HUES6 (cell line): ENCODE measurements at regions not wholly inside any gene's neighbourhood (a gene's known extent, or its start where the extent isn't known, plus 50 kb on each side); places are given as distances from the start of the nearest gene placed in this dataset.

Source experiments
- H3K27ac ChIP-seq: 2 replicates; pipeline ENCODE4 v1.7.0; 2013; ENCODE audit warnings: low read depth, mild to moderate bottlenecking, low read length, inconsistent platforms
- H3K27me3 ChIP-seq: 2 replicates; pipeline ENCODE4 v1.6.1; 2013; ENCODE audit warnings: low read length; ENCODE audit not compliant: control insufficient read depth, insufficient read depth
- H3K36me3 ChIP-seq: 2 replicates; pipeline ENCODE4 v1.6.1; 2013; ENCODE audit warnings: low read length; ENCODE audit not compliant: control insufficient read depth, insufficient read depth
- H3K4me1 ChIP-seq: 2 replicates; pipeline ENCODE4 v1.6.1; 2013; ENCODE audit warnings: low read length; ENCODE audit not compliant: control insufficient read depth, insufficient read depth
- H3K4me3 ChIP-seq: 2 replicates; pipeline ENCODE4 v1.5.1; 2013; ENCODE audit warnings: low read depth, low read length
- H3K9ac ChIP-seq: one replicate; pipeline ENCODE4 v1.6.1; 2013; ENCODE audit warnings: mild to moderate bottlenecking, low read length
- H3K9me3 ChIP-seq: 2 replicates; pipeline ENCODE4 v1.6.1; 2013; ENCODE audit warnings: low read depth, low read length; ENCODE audit not compliant: control insufficient read depth, insufficient read depth

DNA sequence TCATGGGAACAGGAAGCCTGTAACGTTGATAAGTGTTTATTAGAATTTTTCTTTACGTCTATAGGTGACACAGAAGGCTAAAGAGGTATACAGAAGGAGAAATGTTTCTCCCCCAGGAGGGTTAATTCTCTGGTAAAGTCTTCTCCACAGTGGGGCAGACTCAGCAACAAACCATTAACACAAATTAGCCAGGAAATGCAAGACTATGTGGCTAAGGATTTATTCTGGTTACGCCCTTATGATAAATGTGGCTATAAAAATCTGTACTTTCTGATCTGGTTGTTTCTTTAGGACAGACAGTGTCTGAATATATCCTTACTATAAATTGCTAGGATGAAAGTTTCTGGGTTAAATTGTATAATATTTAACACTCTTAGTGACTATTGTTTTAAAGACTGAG, 423.3 kb downstream of the FLRT2 start:
- Histone ChIP-seq H3K4me1 (no peaks in the 10 kb centered on the region), H3K27me3 (no peaks in the 10 kb centered on the region), H3K27ac (no peak overlapping the region), H3K4me3 (no peak overlapping the region), H3K36me3 (no peaks in the 10 kb centered on the region), H3K9ac (no peak overlapping the region), H3K9me3 (no peaks in the 10 kb centered on the region)

DNA sequence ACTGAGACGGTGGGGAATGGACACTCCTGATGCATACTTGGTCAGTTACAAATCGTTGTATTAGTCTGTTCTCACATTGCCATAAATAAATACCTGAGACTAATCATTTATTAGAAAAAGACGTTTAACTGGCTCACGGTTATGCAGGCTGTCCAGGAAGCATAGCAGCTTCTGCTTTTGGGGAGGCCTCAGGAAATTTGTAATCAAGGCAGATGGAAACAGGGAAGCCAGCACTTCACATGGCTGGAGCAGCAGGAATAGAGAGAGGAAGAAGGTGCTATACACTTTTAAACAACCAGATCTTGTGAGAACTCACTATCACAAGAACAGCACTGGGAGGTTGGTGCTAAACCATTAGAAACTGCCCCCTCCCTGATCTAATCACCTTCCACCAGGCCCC, 418.2 kb downstream of the FLRT2 start:
- Histone ChIP-seq H3K9ac (no peak overlapping the region), H3K9me3 (no peaks in the 10 kb centered on the region)

DNA sequence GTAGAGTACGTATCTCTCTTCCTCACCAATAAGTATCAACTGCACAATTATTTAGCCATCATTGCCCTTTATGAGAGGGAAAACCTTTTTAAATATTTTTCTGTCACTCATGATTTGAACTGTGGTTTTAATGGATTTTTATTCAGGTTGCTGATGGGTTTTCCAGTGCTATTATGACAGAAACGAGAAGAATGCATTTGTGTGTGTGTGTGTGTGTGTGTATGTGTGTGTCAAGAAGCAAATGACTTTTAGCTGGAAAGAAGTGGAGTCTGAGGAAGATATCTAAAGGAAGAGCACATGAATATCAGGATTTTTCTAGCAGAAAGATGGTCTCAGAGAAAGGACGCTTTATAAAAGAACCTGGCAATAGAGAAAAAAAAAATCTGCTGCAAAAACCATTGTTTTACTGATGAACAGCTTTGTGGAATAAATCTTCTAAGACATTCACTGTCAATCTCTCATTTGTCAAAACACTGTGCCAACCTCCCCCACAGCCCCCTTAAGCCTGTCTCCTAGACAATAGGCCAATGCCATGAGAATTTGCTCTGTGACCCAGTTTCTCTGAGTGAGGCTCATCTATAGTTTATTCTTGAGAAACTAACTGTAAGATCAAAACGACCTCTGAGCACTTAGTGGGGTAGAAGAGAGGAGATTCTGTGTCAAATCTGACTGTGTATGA, 417.7 kb downstream of the FLRT2 start:
- Histone ChIP-seq H3K36me3 (no peaks in the 10 kb centered on the region), H3K27ac (no peak overlapping the region), H3K4me3 (no peak overlapping the region), H3K27me3 (no peaks in the 10 kb centered on the region), H3K4me1 (no peaks in the 10 kb centered on the region), H3K9ac (no peak overlapping the region), H3K9me3 (no peaks in the 10 kb centered on the region)

More for the DNA sequence above, 418.2 kb downstream of the FLRT2 start:
- Histone ChIP-seq H3K4me3 (no peak overlapping the region), H3K4me1 (no peaks in the 10 kb centered on the region), H3K27ac (no peak overlapping the region), H3K27me3 (no peaks in the 10 kb centered on the region), H3K36me3 (no peaks in the 10 kb centered on the region)

DNA sequence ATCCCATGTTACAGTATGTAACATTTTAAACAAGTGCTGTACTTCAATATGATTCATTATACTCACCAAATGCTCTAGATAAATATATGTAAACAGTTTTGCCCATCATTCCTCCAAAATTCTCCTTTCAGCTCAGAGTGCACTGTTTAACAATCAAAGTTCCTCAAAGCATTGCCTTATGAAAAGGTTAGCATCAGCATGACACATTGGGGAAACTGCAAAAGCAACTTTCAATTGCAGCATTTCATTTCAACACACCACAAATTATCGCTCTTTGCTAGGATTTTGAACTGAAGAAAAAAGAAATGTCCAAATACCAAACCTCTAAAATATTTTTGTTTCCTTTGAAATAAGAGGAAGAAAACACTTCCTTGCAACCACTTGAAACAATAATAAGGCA, 413.2 kb downstream of the FLRT2 start:
- H3K27me3 ChIP-seq, result no peaks in the 10 kb centered on the region
- no peak overlapping the region for H3K9ac ChIP-seq
- no peaks in the 10 kb centered on the region for H3K4me1 ChIP-seq
- no peaks in the 10 kb centered on the region for H3K36me3 ChIP-seq
- no peak overlapping the region for H3K27ac ChIP-seq
- peaks cover 3% of the 10 kb centered on the region; the same call in 1 of the 2 replicates for H3K9me3 ChIP-seq
- no peak overlapping the region for H3K4me3 ChIP-seq

DNA sequence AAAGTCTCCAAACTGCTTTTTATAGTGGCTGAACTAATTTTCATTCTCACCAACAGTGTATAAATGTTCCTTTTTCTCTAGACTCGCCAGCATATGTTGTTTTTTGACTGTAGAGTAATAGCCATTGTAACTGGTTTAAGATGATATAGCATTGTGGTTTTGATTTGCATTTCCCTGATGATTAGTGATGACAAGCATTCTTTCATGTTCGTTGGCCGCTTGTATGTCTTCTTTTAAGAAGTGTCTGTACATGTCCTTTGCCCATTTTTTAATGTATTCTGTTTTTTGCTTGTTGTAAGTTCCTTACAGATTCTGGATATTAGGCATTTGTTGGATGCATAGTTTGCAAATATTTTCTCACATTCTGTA, 404.9 kb downstream of the FLRT2 start:
- peaks cover 3% of the 10 kb centered on the region; the same call in 1 of the 2 replicates for H3K9me3 ChIP-seq
- no peak overlapping the region for H3K27ac ChIP-seq
- H3K4me1 ChIP-seq, result no peaks in the 10 kb centered on the region
- H3K9ac ChIP-seq, result no peak overlapping the region
- no peaks in the 10 kb centered on the region for H3K27me3 ChIP-seq
- no peak overlapping the region for H3K4me3 ChIP-seq
- no peaks in the 10 kb centered on the region for H3K36me3 ChIP-seq

DNA sequence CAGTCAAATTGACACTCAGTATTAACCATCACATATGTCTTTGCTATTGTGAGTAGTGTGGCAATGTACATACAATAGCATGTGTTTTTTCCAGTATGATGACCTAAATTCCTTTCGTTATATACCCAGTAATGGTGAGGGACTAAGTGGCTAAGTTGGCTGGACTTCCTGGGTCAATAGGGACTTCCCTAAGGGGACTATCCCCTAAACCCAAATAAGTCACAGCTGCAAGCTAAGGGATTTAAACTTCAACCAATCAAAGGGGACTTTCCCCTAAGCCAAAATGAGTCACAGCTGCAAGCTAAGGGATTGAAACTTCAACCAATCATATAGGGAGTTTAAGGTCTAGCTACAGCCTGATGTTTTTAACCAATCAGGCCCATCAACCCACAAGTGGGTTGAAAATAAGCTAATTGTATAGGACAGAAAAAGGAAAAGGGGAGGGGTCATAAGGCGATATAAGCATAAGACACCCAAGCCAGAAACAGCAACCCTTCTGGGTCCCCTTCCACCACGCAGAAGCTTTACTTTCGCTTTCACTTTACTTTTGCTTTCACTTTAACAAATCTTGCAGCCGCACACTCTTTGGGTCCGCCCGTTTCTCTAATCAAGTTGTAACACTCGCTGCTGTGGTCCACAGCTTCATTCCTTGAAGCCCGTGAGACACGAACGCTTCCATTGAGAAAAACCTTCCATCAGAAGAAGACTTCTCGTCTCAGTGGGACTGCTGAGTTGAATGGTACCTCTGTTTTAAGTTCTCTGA, 404.4 kb downstream of the FLRT2 start:
- no peaks in the 10 kb centered on the region for H3K4me1 ChIP-seq
- H3K36me3 ChIP-seq, result no peaks in the 10 kb centered on the region
- no peak overlapping the region for H3K4me3 ChIP-seq
- peaks cover 3% of the 10 kb centered on the region; the same call in 1 of the 2 replicates for H3K9me3 ChIP-seq
- no peak overlapping the region for H3K27ac ChIP-seq
- no peaks in the 10 kb centered on the region for H3K27me3 ChIP-seq
- H3K9ac ChIP-seq, result no peak overlapping the region

DNA sequence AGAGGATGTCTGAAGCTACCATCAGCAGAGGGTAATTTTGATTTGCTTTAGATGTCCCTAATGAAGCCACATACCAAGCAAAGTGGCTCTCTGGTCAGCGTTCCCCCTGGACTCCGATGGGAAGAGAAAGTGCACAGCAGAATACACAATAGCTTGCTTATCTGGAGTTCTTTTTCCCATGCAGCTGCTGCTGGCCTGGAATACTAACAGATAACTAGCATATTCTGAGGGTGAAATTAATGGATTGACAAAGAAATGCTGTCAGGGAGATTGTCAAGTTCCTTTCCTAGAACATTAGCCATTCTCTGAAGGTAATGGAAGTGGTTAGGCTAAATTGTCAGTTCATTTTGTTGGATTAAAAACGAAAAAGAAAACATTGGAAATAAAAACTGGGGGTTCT, 391.3 kb downstream of the FLRT2 start:
- H3K9me3 ChIP-seq, result 0 out of 2 replicates have a peak, but pooled peaks cover 3% of the 10 kb centered on the region
- no peaks in the 10 kb centered on the region for H3K36me3 ChIP-seq
- no peak overlapping the region for H3K4me3 ChIP-seq
- no peak overlapping the region for H3K27ac ChIP-seq
- no peaks in the 10 kb centered on the region for H3K27me3 ChIP-seq
- no peaks in the 10 kb centered on the region; the same call in 1 of the 2 replicates for H3K4me1 ChIP-seq
- H3K9ac ChIP-seq, result no peak overlapping the region

DNA sequence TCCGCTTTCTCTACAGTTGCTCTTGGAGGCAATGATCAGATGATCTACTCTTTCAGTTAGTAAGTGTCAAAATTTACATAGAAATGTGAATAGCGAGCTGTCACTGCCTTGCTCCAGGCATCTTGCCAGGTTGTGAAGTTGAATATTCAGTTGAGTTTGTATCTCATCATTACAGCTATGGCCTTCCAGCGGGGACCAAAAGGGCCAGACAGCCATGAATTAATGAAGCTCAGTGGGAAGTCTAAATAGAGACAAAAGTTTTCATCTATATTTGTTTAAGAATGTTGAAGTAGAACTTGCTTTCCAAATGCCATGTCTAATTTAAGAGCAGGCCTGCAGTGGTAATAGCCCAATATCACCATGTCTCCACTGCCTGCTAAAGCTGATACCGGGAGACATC, 387.8 kb downstream of the FLRT2 start:
- H3K27ac ChIP-seq, result no peak overlapping the region
- H3K9ac ChIP-seq, result no peak overlapping the region
- peaks cover 8% of the 10 kb centered on the region; the same call in 1 of the 2 replicates for H3K9me3 ChIP-seq
- H3K4me3 ChIP-seq, result no peak overlapping the region
- peaks cover 6% of the 10 kb centered on the region; the same call in 1 of the 2 replicates for H3K4me1 ChIP-seq
- H3K27me3 ChIP-seq, result no peaks in the 10 kb centered on the region
- no peaks in the 10 kb centered on the region for H3K36me3 ChIP-seq

DNA sequence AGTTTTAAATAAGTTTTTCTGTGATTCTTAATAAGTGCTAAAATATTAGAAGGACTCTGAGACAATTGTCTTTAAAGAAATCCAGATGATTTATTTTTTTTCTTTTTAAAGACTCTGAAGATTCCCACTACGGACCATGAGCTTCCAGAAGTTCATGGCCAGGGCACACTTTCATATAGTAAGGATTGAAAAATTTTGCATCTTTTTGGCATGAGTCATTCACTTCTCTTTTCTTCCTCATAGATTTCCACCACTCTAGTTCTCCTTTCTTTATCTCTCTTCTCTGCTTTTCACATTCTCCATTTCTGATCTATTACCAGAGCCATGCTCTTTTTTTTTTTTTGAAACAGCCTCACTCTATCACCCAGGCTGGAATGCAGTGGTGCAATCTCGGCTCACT, 385.8 kb downstream of the FLRT2 start:
- no peaks in the 10 kb centered on the region for H3K27me3 ChIP-seq
- peak overlapping the region; percentile 61 for H3K9ac ChIP-seq
- peaks cover 10% of the 10 kb centered on the region; the same call in 1 of the 2 replicates for H3K9me3 ChIP-seq
- H3K27ac ChIP-seq, result peak overlapping the region; percentile 81
- peak overlapping the region; percentile 51 for H3K4me3 ChIP-seq
- H3K4me1 ChIP-seq, result peaks cover 6% of the 10 kb centered on the region; the same call in 1 of the 2 replicates
- no peaks in the 10 kb centered on the region for H3K36me3 ChIP-seq

DNA sequence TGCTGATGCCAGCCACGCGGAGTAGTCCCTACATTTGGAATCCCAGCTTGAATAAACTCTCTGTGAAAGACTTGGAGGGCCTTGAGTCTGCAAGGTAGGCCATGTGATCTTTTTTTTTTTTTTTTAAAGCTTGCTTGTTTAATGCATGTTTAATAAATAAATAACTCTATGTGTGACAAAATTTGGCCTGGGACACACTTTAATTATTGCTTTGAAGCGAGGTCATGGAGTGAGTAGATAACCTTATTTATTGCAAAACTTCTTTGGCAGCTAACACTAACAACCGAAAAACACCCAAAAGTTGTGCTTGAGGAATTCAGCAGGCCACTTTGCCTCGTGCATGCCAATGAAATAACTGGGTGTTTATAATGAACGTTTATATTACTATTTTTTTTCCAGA, 382.2 kb downstream of the FLRT2 start:
- Histone ChIP-seq H3K27me3 (no peaks in the 10 kb centered on the region), H3K36me3 (no peaks in the 10 kb centered on the region), H3K9me3 (peaks cover 12% of the 10 kb centered on the region; the same call in 1 of the 2 replicates), H3K4me3 (no peak overlapping the region), H3K4me1 (peaks cover 20% of the 10 kb centered on the region), H3K27ac (no peak overlapping the region), H3K9ac (no peak overlapping the region)

DNA sequence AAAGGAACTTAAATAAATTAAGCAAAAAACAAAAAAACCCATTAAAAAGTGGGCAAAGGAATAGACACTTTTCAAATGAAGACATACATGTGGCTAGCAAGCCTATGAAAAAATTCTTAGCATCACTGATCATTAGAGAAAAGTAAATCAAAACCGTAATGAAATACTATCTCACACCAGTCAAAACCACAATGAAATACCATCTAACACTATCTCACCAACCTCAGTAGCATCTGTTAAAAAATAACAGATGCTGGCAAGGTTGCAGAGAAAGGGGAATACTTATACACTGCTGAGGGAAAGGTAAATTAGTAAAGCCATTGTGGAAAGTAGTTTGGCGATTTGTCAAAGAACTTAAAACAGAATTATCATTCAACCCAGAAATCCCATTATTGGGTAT, 381.1 kb downstream of the FLRT2 start:
- peaks cover 12% of the 10 kb centered on the region; the same call in 1 of the 2 replicates for H3K9me3 ChIP-seq

More for the DNA sequence above, 381.1 kb downstream of the FLRT2 start:
- no peak overlapping the region for H3K4me3 ChIP-seq
- no peak overlapping the region for H3K9ac ChIP-seq
- H3K4me1 ChIP-seq, result peaks cover 22% of the 10 kb centered on the region
- no peaks in the 10 kb centered on the region for H3K27me3 ChIP-seq
- H3K36me3 ChIP-seq, result no peaks in the 10 kb centered on the region
- H3K27ac ChIP-seq, result no peak overlapping the region
